Heart right ventricle (tissue), 16 donors: ENCODE measurements at regions not wholly inside any gene's neighbourhood (a gene's known extent, or its start where the extent isn't known, plus 50 kb on each side); places are given as distances from the start of the nearest gene placed in this dataset.
"Not testable (repeated sequence)": the region's sequence is repeated elsewhere in the genome, so short reads cannot be mapped to it uniquely, and the experiment has no call there.

ENCODE experiments used
- ATAC-seq, 8 donors: fragments of 200-7000 bp; cut with Tn5 transposase; one replicate each; pipeline ENCODE4 v1.9.1; 2020; ENCODE audit warnings: mild to moderate bottlenecking in 8 of 8, moderate library complexity in 8 of 8, moderate number of reproducible peaks in 1 of 8
- DNase-seq, 2 donors: peaks; one replicate each; pipeline ENCODE4 v3.0.0-alpha.2; 2020
- H3K27ac ChIP-seq, 10 donors: fragments of 200-600 bp; sonication (generic) in 2 of 10; one replicate each; pipeline versions ENCODE4 v1.5.0 to v1.8.0; 2020 to 2022; ENCODE audit warnings: mild to moderate bottlenecking in 3 of 10
- H3K27me3 ChIP-seq, 7 donors: fragments of 200-600 bp; one replicate each; pipeline ENCODE4 v1.8.0; 2021 to 2022; ENCODE audit warnings: mild to moderate bottlenecking in 2 of 7
- H3K36me3 ChIP-seq, 9 donors: fragments of 200-600 bp; sonication (generic) in 1 of 9; one replicate each; pipeline versions ENCODE4 v1.5.0 to v1.8.0; 2020 to 2022; ENCODE audit warnings: mild to moderate bottlenecking in 2 of 9
- H3K4me1 ChIP-seq, 9 donors: fragments of 200-600 bp; sonication (generic) in 1 of 9; one replicate each; pipeline versions ENCODE4 v1.5.0 to v1.8.0; 2020 to 2022; ENCODE audit warnings: mild to moderate bottlenecking in 4 of 9
- H3K4me3 ChIP-seq, 10 donors: fragments of 200-600 bp; sonication (generic) in 2 of 10; one replicate each; pipeline versions ENCODE4 v1.5.0 to v1.8.0; 2020 to 2022; ENCODE audit warnings: mild to moderate bottlenecking in 7 of 10, moderate library complexity in 2 of 10
- H3K9me3 ChIP-seq, 11 donors: fragments of 200-600 bp in 10 of 11; sonication (generic) in 2 of 11; one replicate each; pipeline versions ENCODE4 v1.5.0 to v1.8.0; 2013 to 2022; ENCODE audit warnings: mild to moderate bottlenecking in 2 of 11, control low read depth in 1 of 11, moderate library complexity in 1 of 11
- CTCF ChIP-seq, 9 donors: fragments of 200-600 bp; sonication (generic) in 2 of 9; IDR thresholded peaks; one replicate each; pipeline versions ENCODE4 v1.5.0 to v1.8.0; 2021 to 2022; ENCODE audit warnings: antibody characterized with exemption in 9 of 9, mild to moderate bottlenecking in 5 of 9, moderate library complexity in 1 of 9
- WGBS, 2 donors: extraction: QIAGEN DNeasy Blood & Tissue Kit; methylation state at CpG; one replicate each; pipeline ENCODE4 v1.1.7; 2013; ENCODE audit warnings: inconsistent platforms in 1 of 2; 5-methylcytosine and 5-hydroxymethylcytosine counted together
- intact Hi-C, 10 donors: fragments of 100-400 bp; cut with DNase I; formaldehyde crosslinking; loops; one replicate each; pipeline versions ENCODE4 v1.11.1 to v1.14.2; 2022
- donor health status: Arrhythmogenic right ventricular cardiomyopathy.
- donor health status: ischemic (EF 13 %, LVEDD 7.1; RV severe dilation, severe dysfunction).
- donor health status: healthy with polysubstance abuse.
- donor health status: DM: no; HTN: yes; CAD: no.
- donor health status: DM: no; HTN: no; CAD: no.
- donor health status: ischemic (EF 25% LVEDD 6.9; RV normal size, moderate dysfunction).
- donor health status: ischemic (EF 25% LVEDD 5.7; RV mildly dilated, moderate dysfunction).
- donor health status: healthy.
- donor health status: DM: yes; HTN: yes; CAD: no.
- donor health status: Ischemic cardiomyopathy.
- donor health status: ischemic (EF 35%, LVEDD 5.7; RV mildly dilated, moderate dysfunction).
- donor health status: nonischemic (EF 11% LVEDD 7.7; RV severe dilation, severe dysfunction).
- donor health status: DM: yes; HTN: yes; CAD: no.
- donor health status: PGD.
- donor health status: ischemic (EF 29% LVEDD 5.4; RV normal size, mild dysfunction).
- donor health status: nonischemic (EF 23%, LVEDD 6.1; RV moderate dilation, normal function).

DNA sequence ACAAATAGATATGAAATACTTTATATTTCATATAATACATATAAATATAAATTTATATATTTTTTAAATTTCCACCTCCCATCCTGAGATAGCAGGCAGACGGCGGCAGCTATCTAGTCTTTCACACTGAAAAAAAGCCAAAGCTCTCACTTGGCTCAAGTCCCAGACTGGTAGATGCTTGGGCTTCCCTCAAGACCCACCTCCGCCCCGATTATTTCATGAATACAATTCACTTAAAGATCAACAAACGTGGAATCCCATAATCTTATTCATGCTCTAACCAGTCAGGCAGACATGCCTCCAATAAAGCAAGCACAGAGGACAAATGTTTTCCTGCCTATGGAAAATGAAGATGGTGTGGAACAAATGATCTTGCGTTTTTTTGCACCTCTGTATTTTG, 275.9 kb upstream of the NR2F2 start:
- DNase-seq: no peak
- WGBS, 2 donors: 63 to 65% methylated on average over 6 of the region's 6 CpGs
- no peak overlapping the region for H3K4me3 ChIP-seq
- H3K9me3 ChIP-seq: no peaks in the 10 kb centered on the region
- peak overlapping the region in 6 of 10 donors; percentile 48 to 84 (median 78) for H3K27ac ChIP-seq
- peaks cover 0 to 44% (median 0%) of the 10 kb centered on the region in 7 donors for H3K27me3 ChIP-seq
- TF ChIP-seq CTCF (IDR thresholded peaks at IDR 0.05): no peak
- no peaks in the 10 kb centered on the region for H3K36me3 ChIP-seq
- intact Hi-C loops: loop anchor here in 1 of 10 donors (10.0 kb wide), 1 partner anchor 280 kb away; the partner anchor contains the start of gene NR2F2
- peaks cover 4 to 30% (median 19%) of the 10 kb centered on the region in 9 donors for H3K4me1 ChIP-seq
- no peak for ATAC-seq

GRCh38 chr15:96058103-96058851, 272.2 kb upstream of the NR2F2 start:
- intact Hi-C loops: loop anchor here in 1 of 10 donors (10.0 kb wide), 1 partner anchor 277 kb away; the partner anchor contains the start of gene NR2F2
- Histone ChIP-seq H3K9me3 (no peaks in the 10 kb centered on the region), H3K27ac (no peak overlapping the region), H3K4me1 (peaks cover 0 to 16% (median 11%) of the 10 kb centered on the region in 9 donors), H3K27me3 (peaks cover 0 to 22% (median 0%) of the 10 kb centered on the region in 7 donors), H3K36me3 (no peaks in the 10 kb centered on the region), H3K4me3 (no peak overlapping the region)
- no peak for DNase-seq
- ATAC-seq: no peak
- no peak for TF ChIP-seq CTCF (IDR thresholded peaks at IDR 0.05)
- WGBS, 2 donors: 79 to 81% methylated on average over 8 of the region's 8 CpGs

DNA sequence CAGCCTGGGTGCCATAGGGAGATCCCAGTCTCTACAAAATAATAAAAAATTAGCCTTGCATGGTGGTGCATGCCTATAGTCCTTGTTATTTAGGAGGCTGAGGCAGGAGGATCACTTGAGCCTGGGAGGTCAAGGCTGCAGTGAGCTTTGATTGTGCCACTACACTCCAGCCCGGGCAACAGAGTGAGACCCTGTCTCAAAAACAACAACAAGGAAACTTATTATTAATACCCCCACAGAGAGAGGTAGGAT, 271.7 kb upstream of the NR2F2 start:
- H3K36me3 ChIP-seq, H3K27ac ChIP-seq, H3K9me3 ChIP-seq, ATAC-seq, DNase-seq, H3K4me3 ChIP-seq: not testable (repeated sequence)
- intact Hi-C loops: loop anchor here in 1 of 10 donors (10.0 kb wide), 1 partner anchor 276 kb away; the partner anchor contains the start of gene NR2F2
- Histone ChIP-seq H3K27me3 (peaks cover 0 to 17% (median 0%) of the 10 kb centered on the region in 7 donors), H3K4me1 (peaks cover 0 to 11% (median 6%) of the 10 kb centered on the region in 9 donors)
- WGBS, 2 donors: 87 to 96% methylated on average over 1 of the region's 1 CpG

DNA sequence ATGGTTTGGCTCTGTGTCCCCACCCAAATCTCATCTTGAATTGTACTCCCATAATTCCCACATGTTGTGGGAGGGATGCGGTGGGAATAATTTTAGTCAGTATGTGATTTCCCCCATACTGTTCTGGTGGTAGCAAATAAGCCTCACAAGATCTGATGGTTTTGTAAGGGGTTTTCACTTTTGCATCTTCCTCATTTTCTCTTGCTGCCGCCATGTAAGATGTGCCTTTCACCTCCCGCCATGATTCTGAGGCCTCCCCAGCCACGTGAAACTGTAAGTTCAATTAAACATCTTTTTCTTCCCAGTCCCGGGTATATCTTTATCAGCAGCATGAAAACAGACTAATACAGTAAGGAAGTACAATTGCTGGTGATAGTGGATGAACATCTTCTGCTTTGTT, 269.9 kb upstream of the NR2F2 start:
- H3K27ac ChIP-seq, intact Hi-C loops, H3K9me3 ChIP-seq, H3K4me1 ChIP-seq, H3K36me3 ChIP-seq, H3K4me3 ChIP-seq, ATAC-seq, H3K27me3 ChIP-seq, DNase-seq: not testable (repeated sequence)
- 89 to 92% methylated on average over 5 of the region's 5 CpGs for WGBS, 2 donors

DNA sequence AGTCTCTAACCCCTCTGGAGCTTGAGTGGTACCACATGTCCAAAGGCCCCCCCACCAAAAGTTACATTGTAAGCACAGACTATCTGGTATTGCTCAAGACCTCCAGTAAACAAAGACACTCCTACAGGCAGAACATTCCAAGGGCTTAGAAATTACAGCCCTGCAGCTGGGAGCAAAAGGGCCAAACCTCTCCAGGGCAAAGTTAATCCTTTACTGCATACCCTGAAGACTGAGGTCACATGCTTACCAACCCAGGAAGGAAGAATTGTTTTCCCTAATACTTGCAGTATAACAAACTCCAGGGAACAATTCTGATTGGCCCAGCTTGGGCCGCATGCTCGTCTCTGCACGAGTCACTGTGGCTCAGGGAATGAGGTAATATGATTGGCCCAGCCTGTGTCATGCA, 266.1 kb upstream of the NR2F2 start:
- intact Hi-C loops: loop anchor here in 1 of 10 donors (2.0 kb wide), 1 partner anchor 60 kb away; no protein-coding TSS in a partner anchor
- 86 to 87% methylated on average over 3 of the region's 3 CpGs for WGBS, 2 donors
- Histone ChIP-seq H3K27ac (no peak overlapping the region), H3K4me1 (peaks cover 0 to 7% (median 0%) of the 10 kb centered on the region in 9 donors), H3K4me3 (no peak overlapping the region), H3K27me3 (no peaks in the 10 kb centered on the region), H3K36me3 (no peaks in the 10 kb centered on the region), H3K9me3 (no peaks in the 10 kb centered on the region)
- ATAC-seq (peak in 3 of 8 donors; percentile 7 to 87 (median 83)), DNase-seq (no peak)
- TF ChIP-seq CTCF (IDR thresholded peaks at IDR 0.05): no peak
